ENCODE measurements at regions not wholly inside any gene's neighbourhood (a gene's known extent, or its start where the extent isn't known, plus 50 kb on each side); places are given as distances from the start of the nearest gene placed in this dataset.
"Not testable (repeated sequence)": the region's sequence is repeated elsewhere in the genome, so short reads cannot be mapped to it uniquely, and the experiment has no call there.

DNA sequence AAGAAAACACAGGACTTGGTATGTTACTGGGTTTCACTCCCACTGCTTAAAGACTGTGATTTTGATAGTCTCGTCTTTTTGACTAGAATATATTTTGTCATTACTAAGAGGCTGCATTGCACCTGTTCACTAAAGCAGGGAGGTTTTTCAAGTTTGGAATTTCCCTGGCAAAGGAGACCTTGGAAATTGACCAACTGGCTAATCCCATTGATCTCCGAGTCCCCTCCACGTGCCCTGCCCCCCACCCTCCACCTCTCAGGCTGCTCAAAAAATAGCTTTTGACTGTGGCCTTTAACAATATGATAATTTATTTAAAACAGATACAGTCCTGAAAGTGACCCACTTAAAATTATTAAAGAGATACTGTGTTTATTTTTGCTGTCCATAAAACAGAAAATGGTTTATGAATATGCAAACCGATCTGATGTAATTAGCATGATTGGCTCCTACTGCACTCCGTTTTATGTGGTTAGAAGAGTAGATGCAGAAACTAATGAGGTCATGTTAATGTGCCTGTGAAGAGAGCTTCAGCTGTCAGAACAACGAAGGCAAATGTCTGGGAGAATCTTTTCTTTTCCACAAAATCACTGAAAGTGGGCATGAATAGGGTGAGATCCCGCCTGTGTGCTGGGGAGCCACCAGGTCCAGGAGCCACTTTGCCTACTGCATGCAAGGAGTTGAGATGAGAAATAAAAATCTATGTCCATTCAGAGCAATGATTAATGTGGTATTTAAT, 361.5 kb downstream of the RRAGC start:
- no peak for ATAC-seq
- TF ChIP-seq CSRNP3 (CRISPR knock-in tag; IDR thresholded peaks at IDR 0.05) (no peak), PPARA (CRISPR knock-in tag; IDR thresholded peaks at IDR 0.05; ENCODE audit: borderline replicate concordance) (no peak), ZFP3 (CRISPR knock-in tag; IDR thresholded peaks at IDR 0.05) (no peak), ZC3H10 (CRISPR knock-in tag; IDR thresholded peaks at IDR 0.05) (no peak), ZNF8 (CRISPR knock-in tag; IDR thresholded peaks at IDR 0.05) (no peak), TCF4 (CRISPR knock-in tag; IDR thresholded peaks at IDR 0.05; ENCODE audit: borderline replicate concordance) (no peak), POU6F1 (CRISPR knock-in tag; IDR thresholded peaks at IDR 0.05; ENCODE audit: borderline replicate concordance, low read depth) (no peak), CSDC2 (CRISPR knock-in tag; IDR thresholded peaks at IDR 0.05) (no peak), ZFP30 (CRISPR knock-in tag; IDR thresholded peaks at IDR 0.05) (no peak), CREB5 (CRISPR knock-in tag; IDR thresholded peaks at IDR 0.05; ENCODE audit: low read depth) (no peak), ISL1 (CRISPR knock-in tag; IDR thresholded peaks at IDR 0.05) (no peak), TOX (CRISPR knock-in tag; IDR thresholded peaks at IDR 0.05; ENCODE audit: borderline replicate concordance) (no peak), ZNF70 (CRISPR knock-in tag; IDR thresholded peaks at IDR 0.05) (no peak), ARNTL (CRISPR knock-in tag; IDR thresholded peaks at IDR 0.05; ENCODE audit: borderline replicate concordance, low read depth) (no peak), SNAI2 (CRISPR knock-in tag; IDR thresholded peaks at IDR 0.05) (no peak), BACH2 (CRISPR knock-in tag; IDR thresholded peaks at IDR 0.05; ENCODE audit: borderline replicate concordance) (no peak), GLIS3 (CRISPR knock-in tag; IDR thresholded peaks at IDR 0.05) (no peak), ESRRG (CRISPR knock-in tag; IDR thresholded peaks at IDR 0.05) (no peak), TSHZ2 (CRISPR knock-in tag; IDR thresholded peaks at IDR 0.05) (no peak)
- TF ChIP-seq, protein P1, sequence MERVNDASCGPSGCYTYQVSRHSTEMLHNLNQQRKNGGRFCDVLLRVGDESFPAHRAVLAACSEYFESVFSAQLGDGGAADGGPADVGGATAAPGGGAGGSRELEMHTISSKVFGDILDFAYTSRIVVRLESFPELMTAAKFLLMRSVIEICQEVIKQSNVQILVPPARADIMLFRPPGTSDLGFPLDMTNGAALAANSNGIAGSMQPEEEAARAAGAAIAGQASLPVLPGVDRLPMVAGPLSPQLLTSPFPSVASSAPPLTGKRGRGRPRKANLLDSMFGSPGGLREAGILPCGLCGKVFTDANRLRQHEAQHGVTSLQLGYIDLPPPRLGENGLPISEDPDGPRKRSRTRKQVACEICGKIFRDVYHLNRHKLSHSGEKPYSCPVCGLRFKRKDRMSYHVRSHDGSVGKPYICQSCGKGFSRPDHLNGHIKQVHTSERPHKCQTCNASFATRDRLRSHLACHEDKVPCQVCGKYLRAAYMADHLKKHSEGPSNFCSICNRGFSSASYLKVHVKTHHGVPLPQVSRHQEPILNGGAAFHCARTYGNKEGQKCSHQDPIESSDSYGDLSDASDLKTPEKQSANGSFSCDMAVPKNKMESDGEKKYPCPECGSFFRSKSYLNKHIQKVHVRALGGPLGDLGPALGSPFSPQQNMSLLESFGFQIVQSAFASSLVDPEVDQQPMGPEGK (CRISPR knock-in tag; IDR thresholded peaks at IDR 0.05; ENCODE audit: borderline replicate concordance) = no peak

DNA sequence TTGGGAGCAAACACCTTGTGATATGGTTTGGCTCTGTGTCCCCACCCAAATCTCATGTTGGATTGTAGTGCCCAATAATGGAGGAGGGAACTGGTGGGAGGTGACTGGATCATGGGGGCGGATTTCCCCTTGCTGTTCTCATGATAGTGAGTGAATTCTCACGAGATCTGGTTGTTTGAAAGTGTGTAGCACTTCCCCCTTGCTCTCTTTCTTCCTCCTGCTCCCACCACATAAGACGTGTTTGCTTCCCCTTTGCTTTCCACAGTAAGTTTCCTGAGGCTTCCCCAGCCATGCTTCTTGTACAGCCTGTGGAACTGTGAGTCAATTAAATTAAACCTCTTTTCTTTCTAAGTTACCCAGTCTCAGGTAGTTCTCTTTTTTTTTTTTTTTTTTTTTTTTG, 366.3 kb downstream of the RRAGC start:
- ATAC-seq = not testable (repeated sequence)

GRCh38 chr1:38489844-38490270, 369.7 kb downstream of the RRAGC start:
- TF ChIP-seq CSDC2 (CRISPR knock-in tag; IDR thresholded peaks at IDR 0.05) = no peak
- ATAC-seq = peak; percentile 82

Data from SK-N-SH treated with all-trans-retinoic acid at 6 μM for 48 hours (cell line).